Fibroblast of the aortic adventitia (primary cell): ENCODE measurements at regions not wholly inside any gene's neighbourhood (a gene's known extent, or its start where the extent isn't known, plus 50 kb on each side); places are given as distances from the start of the nearest gene placed in this dataset.

Experiments used
- DNase-seq: peaks from one replicate; pipeline ENCODE4 v3.0.0-alpha.2; 2010; ENCODE audit warnings: low read depth
- H3K4me3 ChIP-seq: 2 replicates; pipeline ENCODE4 v1.5.1; 2011; ENCODE audit warnings: low read depth, mild to moderate bottlenecking, control low read depth, low read length, moderate library complexity
- TF ChIP-seq, protein P1 (sequence below): IDR thresholded peaks from 2 replicates; pipeline ENCODE4 v1.5.1; 2011; ENCODE audit warnings: mild to moderate bottlenecking, low read length, control low read depth, inconsistent platforms; ENCODE audit not compliant: insufficient read depth

DNA sequence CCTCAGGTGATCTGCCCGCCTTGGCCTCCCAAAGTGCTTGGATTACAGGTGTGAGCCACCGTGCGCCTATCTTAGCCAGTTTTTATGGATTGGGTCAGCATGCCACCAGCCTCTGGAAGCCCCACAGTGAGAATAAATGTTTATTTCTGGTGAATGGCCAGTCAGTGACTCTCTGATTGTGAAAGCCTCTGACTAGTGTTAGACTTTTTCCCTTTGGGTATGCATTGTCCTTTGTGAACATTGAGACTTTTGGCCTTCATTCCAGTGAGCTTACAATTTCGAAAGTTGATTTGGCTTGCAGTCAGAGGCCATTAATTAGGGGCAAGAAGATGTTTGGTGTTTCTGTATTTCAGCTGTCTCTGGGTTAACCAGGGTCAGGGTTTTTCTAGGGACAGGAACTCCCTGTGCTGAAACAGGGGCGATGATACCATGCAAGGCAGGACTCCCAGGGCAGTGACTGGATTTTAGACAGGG, 274.5 kb upstream of the C2CD4B start:
- peak; percentile 44 for DNase-seq
- TF ChIP-seq, protein P1, sequence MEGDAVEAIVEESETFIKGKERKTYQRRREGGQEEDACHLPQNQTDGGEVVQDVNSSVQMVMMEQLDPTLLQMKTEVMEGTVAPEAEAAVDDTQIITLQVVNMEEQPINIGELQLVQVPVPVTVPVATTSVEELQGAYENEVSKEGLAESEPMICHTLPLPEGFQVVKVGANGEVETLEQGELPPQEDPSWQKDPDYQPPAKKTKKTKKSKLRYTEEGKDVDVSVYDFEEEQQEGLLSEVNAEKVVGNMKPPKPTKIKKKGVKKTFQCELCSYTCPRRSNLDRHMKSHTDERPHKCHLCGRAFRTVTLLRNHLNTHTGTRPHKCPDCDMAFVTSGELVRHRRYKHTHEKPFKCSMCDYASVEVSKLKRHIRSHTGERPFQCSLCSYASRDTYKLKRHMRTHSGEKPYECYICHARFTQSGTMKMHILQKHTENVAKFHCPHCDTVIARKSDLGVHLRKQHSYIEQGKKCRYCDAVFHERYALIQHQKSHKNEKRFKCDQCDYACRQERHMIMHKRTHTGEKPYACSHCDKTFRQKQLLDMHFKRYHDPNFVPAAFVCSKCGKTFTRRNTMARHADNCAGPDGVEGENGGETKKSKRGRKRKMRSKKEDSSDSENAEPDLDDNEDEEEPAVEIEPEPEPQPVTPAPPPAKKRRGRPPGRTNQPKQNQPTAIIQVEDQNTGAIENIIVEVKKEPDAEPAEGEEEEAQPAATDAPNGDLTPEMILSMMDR: no peak
- no peak overlapping the region for H3K4me3 ChIP-seq

DNA sequence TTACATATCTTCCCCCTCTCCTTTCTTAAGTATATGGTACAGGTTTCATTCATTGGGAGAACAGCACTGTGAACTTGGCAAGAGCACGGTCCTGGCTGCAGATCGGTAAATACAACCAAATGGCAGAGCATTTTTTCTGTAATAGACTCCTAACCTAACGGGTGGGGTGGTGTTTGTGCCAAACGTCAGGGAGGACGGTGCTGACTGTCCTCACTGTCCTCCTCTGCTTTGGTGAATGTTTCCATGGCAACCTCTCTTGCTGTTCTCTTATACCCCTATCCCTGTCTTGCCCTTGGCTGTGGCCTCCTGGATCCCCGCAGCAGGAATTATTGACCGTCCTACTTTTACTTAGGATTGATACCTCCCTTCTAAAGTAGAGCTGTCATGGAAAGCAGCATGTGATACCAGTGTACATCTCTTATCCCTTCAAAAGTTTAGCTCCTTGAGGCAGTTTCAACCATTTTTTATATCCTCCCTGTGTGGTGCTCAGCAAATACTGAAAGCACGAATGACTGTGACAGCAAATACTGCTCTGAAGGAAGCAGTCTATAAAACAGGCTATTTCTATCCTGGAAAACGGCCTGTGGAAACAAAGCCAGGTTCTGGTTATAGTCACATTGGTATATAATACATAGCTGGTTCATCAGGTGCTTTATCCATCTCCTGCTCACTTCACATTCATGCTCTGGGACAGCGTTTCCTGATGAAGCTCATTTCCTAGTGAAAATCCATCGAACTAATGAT, 275.4 kb upstream of the C2CD4B start:
- TF ChIP-seq, protein P1: no peak
- DNase-seq: no peak
- no peak overlapping the region for H3K4me3 ChIP-seq

DNA sequence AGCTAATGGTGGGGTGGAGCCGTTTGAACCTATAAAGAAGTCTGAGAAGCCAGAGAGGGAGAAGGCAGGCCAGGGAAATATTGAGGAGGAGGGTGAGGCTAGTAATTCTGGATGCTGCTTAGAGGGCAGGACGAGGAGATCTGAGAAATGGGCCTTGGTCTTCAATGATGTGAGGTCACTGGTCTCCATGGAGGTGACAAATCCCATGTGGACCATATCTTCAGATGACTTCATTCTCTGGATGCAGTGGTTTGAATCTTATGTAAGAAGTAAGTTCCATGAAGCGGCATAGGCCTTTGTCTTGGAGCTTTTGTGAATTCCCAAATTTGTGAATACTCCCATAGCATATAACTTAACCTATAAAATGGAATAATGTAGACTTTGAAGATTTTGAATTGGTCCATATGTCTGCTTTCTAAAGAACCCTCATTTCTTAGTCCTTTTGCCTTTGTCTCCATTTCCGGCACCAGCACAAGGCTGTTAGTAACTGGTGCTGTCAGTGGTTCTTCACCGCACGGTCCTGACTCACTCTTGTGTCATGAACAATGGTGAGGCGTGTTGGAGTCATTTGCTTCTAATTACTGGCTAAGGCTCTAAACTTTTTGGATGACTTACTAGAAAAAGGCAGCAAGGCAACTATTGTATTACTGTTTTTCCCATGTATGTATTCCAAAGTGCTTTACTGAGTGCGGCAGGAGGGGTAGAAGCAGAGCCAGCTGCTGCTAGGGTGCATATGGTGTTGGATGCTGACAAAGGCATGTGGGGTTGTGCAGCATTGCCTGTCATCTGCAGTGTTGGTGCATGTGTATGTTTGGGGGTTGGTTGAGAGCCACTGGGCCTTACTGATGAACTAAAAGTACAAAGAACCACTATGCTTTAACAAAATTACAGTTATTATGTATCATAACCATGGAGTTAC, 279.3 kb upstream of the C2CD4B start:
- peak; percentile 98 for DNase-seq
- no peak overlapping the region for H3K4me3 ChIP-seq
- TF ChIP-seq, protein P1: no peak

DNA sequence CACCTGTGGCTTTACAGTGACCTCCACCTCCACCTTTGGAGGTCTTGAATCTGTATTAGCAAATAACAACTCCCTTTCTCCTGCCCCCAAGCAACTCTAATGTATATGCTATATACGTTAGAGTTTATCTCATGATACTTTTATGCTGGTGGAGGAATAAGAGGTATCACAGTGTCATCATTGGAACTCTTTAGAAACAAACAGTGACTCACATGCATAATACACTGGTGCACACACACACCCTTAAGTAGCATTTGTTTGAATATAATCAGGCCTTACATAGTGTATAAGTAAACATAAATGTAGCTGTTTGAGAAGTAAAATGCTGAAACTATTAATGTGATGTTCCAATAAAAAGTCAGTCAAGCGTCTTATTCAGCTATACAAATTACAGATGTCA, 280.2 kb upstream of the C2CD4B start:
- peak; percentile 34 for DNase-seq
- TF ChIP-seq, protein P1: no peak
- no peak overlapping the region for H3K4me3 ChIP-seq

DNA sequence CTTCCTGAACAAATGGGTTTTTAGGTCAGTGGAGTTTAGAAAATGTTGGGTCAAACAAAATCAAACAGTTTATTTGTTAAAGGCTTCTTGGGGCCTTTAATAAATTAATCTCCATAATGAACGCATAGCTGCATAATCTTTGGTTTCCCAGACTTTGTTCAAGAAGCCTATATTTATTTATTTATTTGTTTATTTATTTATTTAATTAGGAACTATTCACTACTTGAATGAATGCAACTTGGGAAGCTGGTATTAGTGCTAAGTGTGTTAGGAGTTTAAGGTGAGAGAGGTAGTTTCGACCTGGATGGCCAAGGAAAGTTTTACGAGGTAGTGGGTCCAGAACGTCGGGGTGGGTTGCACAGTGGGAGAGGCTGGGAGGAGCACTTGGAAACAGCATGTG, 281.9 kb upstream of the C2CD4B start:
- no peak for DNase-seq
- H3K4me3 ChIP-seq: no peak overlapping the region
- TF ChIP-seq, protein P1: no peak

DNA sequence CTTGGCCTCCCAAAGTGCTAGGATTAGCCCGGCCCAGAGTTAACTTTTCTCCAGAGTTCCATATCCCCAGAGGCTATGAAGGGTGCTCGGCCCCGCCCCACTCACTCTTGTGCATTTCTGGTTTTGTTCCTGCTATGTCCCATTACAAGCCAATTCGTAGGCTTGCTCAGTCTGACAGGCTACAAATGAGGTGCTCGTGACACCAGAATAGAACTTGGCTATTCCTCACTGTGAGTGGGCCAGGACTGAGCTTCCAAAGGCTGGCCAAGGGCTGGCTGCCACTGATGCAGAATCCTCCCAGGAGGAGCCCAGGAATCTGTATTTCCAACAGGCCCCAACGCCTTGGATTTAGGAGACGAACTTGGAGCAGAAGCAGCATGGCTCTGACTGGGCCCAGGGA, 282.7 kb upstream of the C2CD4B start:
- peak; percentile 40 for DNase-seq
- TF ChIP-seq, protein P1: no peak
- no peak overlapping the region for H3K4me3 ChIP-seq
